Keratinocyte (primary cell): ENCODE measurements at regions not wholly inside any gene's neighbourhood (a gene's known extent, or its start where the extent isn't known, plus 50 kb on each side); places are given as distances from the start of the nearest gene placed in this dataset.

Experiments used
- DNase-seq: peaks from one replicate; pipeline ENCODE4 v3.0.0-alpha.2; 2011; ENCODE audit warnings: low read depth, missing footprints, low spot score
- FAIRE-seq: peaks from 2 replicates; lab custom pipeline; 2011; peaks lifted over from hg19 to GRCh38; lab: Jason Lieb, UNC
- H2AFZ ChIP-seq: 2 replicates; pipeline ENCODE4 v1.6.0; 2012; ENCODE audit warnings: low read length, control low read depth, inconsistent platforms; ENCODE audit not compliant: control insufficient read depth
- H3K27ac ChIP-seq: 2 replicates; pipeline ENCODE4 v1.5.1; 2011; ENCODE audit warnings: low read length; ENCODE audit not compliant: control insufficient read depth, insufficient read depth
- H3K27me3 ChIP-seq: 3 replicates; pipeline ENCODE4 v1.6.0; 2011; ENCODE audit warnings: low read length; ENCODE audit not compliant: control insufficient read depth, insufficient read depth; ENCODE audit errors: extremely low read depth
- H3K36me3 ChIP-seq, 2 experiments: 2 replicates in 1 of 2; 3 replicates in 1 of 2; pipeline ENCODE4 v1.5.1; 2011; ENCODE audit warnings: low read length in 2 of 2, mild to moderate bottlenecking in 1 of 2; ENCODE audit not compliant: control insufficient read depth in 2 of 2, insufficient read depth in 2 of 2; ENCODE audit errors: extremely low read depth in 1 of 2
- H3K4me1 ChIP-seq: 3 replicates; pipeline ENCODE4 v1.5.1; 2011; ENCODE audit warnings: low read length; ENCODE audit not compliant: control insufficient read depth, insufficient read depth; ENCODE audit errors: extremely low read depth
- H3K4me2 ChIP-seq: 3 replicates; pipeline ENCODE4 v1.6.0; 2011; ENCODE audit warnings: low read depth, low read length; ENCODE audit not compliant: control insufficient read depth, insufficient read depth; ENCODE audit errors: extremely low read depth
- H3K4me3 ChIP-seq, 3 experiments: fragments of 200-600 bp in 1 of 3; sonication (generic) in 1 of 3; 2 replicates in 2 of 3; 3 replicates in 1 of 3; pipeline ENCODE4 v1.5.1; 2011 to 2016; ENCODE audit warnings: low read length in 3 of 3, mild to moderate bottlenecking in 3 of 3, control low read depth in 2 of 3, inconsistent platforms in 1 of 3, low read depth in 1 of 3, mixed read lengths in 1 of 3, mixed run types in 1 of 3, moderate library complexity in 1 of 3; ENCODE audit not compliant: control insufficient read depth in 2 of 3, insufficient read depth in 2 of 3; ENCODE audit errors: extremely low read depth in 1 of 3
- H3K79me2 ChIP-seq: 2 replicates; pipeline ENCODE4 v1.6.0; 2012; ENCODE audit warnings: low read length; ENCODE audit not compliant: control insufficient read depth, insufficient read depth
- H3K9ac ChIP-seq: 3 replicates; pipeline ENCODE4 v1.6.0; 2011; ENCODE audit warnings: low read length; ENCODE audit not compliant: control insufficient read depth, insufficient read depth; ENCODE audit errors: extremely low read depth
- H3K9me1 ChIP-seq: 3 replicates; pipeline ENCODE4 v1.6.0; 2011; ENCODE audit warnings: low read length; ENCODE audit not compliant: control insufficient read depth, insufficient read depth; ENCODE audit errors: extremely low read depth
- H3K9me3 ChIP-seq: 2 replicates; pipeline ENCODE4 v1.5.1; 2012; ENCODE audit warnings: low read depth, low read length; ENCODE audit not compliant: control insufficient read depth
- H4K20me1 ChIP-seq: 3 replicates; pipeline ENCODE4 v1.6.0; 2011; ENCODE audit warnings: low read length; ENCODE audit not compliant: control insufficient read depth, insufficient read depth; ENCODE audit errors: extremely low read depth
- CTCF ChIP-seq, 3 experiments: IDR thresholded peaks in 1 of 3; conservative IDR thresholded peaks in 1 of 3; optimal IDR thresholded peaks in 1 of 3; 2 replicates in 2 of 3; 3 replicates in 1 of 3; pipeline versions ENCODE3 to v1.5.1; 2011; ENCODE audit warnings: low read length in 3 of 3, mild to moderate bottlenecking in 3 of 3, moderate library complexity in 2 of 3, control low read depth in 1 of 3, inconsistent platforms in 1 of 3; ENCODE audit not compliant: insufficient read depth in 2 of 3; ENCODE audit errors: extremely low read depth in 1 of 3
- EZH2 ChIP-seq: IDR thresholded peaks from one replicate; pipeline ENCODE4 v1.6.1; 2012; ENCODE audit warnings: inconsistent platforms, mild to moderate bottlenecking, low read length, moderate library complexity
- dilution Hi-C: fragments of 300-500 bp; cut with MboI; formaldehyde crosslinking; loops from one replicate; pipeline ENCODE4 v1.7.0; 2020; ENCODE audit warnings: low sequenced_read_pairs; ENCODE audit not compliant: extremely low pct_ligation_motif_present

GRCh38 chr22:49587421-49587820 is 240.3 kb downstream of the BRD1 start:
- FAIRE-seq (no peak), DNase-seq (no peak)
- Histone ChIP-seq H2AFZ (no peak overlapping the region), H3K27ac (no peak overlapping the region), H3K36me3 (no peaks in the 10 kb centered on the region), H3K4me2 (no peak overlapping the region), H4K20me1 (no peaks in the 10 kb centered on the region), H3K4me3 (no peak overlapping the region), H3K9ac (no peak overlapping the region), H3K9me1 (no peaks in the 10 kb centered on the region), H3K79me2 (no peaks in the 10 kb centered on the region), H3K4me1 (no peaks in the 10 kb centered on the region), H3K27me3 (no peaks in the 10 kb centered on the region), H3K9me3 (peaks cover 14% of the 10 kb centered on the region)
- dilution Hi-C loops, result no loop called here
- no peak for TF ChIP-seq CTCF (optimal IDR thresholded peaks at IDR 0.05 in 1 of 3, IDR thresholded peaks at IDR 0.05 in 1 of 3, conservative IDR thresholded peaks at IDR 0.05 in 1 of 3; ENCODE audit: extremely low read depth in 1 of 3, insufficient read depth in 2 of 3, low read length in 3 of 3)
- no peak for TF ChIP-seq EZH2

DNA sequence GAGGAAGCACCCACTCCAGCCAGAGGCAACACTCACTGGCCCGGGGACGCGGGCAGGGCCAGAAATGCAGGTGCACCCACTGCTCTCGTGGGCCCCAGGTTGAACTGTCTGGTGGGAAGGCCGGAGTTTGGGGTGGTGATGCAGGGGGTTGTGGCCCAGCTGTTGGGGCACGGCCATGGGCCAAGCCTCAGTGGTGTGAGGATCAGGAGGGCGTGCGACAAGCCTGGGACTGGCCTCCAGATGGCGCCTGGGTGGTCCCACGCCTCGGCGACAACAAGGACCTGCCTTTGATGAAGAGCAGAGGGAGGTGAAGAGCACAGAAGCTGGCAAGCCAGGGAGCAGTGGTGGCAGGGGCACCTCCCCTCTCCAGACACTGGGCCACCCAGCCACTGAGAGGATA is 240.8 kb downstream of the BRD1 start:
- peaks cover 14% of the 10 kb centered on the region for H3K9me3 ChIP-seq
- H3K4me2 ChIP-seq, result no peak overlapping the region
- H3K79me2 ChIP-seq, result no peaks in the 10 kb centered on the region
- no peak overlapping the region for H3K9ac ChIP-seq
- no peaks in the 10 kb centered on the region for H4K20me1 ChIP-seq
- H2AFZ ChIP-seq, result no peak overlapping the region
- H3K27ac ChIP-seq, result no peak overlapping the region
- TF ChIP-seq CTCF (optimal IDR thresholded peaks at IDR 0.05 in 1 of 3, IDR thresholded peaks at IDR 0.05 in 1 of 3, conservative IDR thresholded peaks at IDR 0.05 in 1 of 3; ENCODE audit: extremely low read depth in 1 of 3, insufficient read depth in 2 of 3, low read length in 3 of 3) (no peak), EZH2 (no peak)
- FAIRE-seq (no peak), DNase-seq (no peak)
- H3K4me1 ChIP-seq, result no peaks in the 10 kb centered on the region
- H3K4me3 ChIP-seq, result no peak overlapping the region
- no peaks in the 10 kb centered on the region for H3K36me3 ChIP-seq
- no peaks in the 10 kb centered on the region for H3K9me1 ChIP-seq
- dilution Hi-C loops, result no loop called here
- H3K27me3 ChIP-seq, result no peaks in the 10 kb centered on the region
